Hepatocyte (in vitro differentiated cells): ENCODE measurements at regions not wholly inside any gene's neighbourhood (a gene's known extent, or its start where the extent isn't known, plus 50 kb on each side); places are given as distances from the start of the nearest gene placed in this dataset.

ENCODE experiments used
- CTCF ChIP-seq: fragments of 200-600 bp; sonication (generic); IDR thresholded peaks from 2 replicates; pipeline ENCODE4 v1.5.1; 2016; ENCODE audit warnings: antibody characterized with exemption, mild to moderate bottlenecking; ENCODE audit not compliant: poor library complexity
- EZH2 ChIP-seq: fragments of 200-600 bp; sonication (generic); IDR thresholded peaks from 2 replicates; pipeline ENCODE4 v1.6.1; 2016; ENCODE audit warnings: antibody characterized with exemption, mild to moderate bottlenecking, borderline replicate concordance
- EZH2phosphoT487 ChIP-seq: fragments of 200-600 bp; sonication (generic); IDR thresholded peaks from one replicate; pipeline ENCODE4 v1.6.1; 2018; ENCODE audit warnings: antibody characterized with exemption, mild to moderate bottlenecking, low read depth, moderate library complexity; ENCODE audit not compliant: unreplicated experiment, severe bottlenecking

DNA sequence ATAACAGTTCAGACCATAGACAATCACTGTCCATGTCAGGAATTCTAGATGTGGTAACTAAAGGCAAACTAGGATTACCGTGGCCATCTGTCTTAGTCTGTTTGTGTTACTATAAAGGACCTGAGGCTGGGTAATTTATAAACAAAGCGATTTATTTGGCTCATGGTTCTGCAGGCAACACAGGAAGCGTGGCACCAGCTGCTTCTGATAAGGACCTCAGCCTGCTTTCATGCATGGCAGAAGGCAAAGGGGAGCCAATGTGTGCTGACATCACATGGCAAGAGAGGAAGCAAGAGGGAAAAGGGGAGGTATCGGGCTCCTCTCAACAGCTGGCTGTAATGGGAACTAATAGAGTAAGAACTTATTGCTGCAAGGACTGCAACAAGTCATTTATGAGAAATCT is 376.7 kb downstream of the GPM6A start:
- TF ChIP-seq CTCF (no peak), EZH2phosphoT487 (no peak), EZH2 (no peak)
